Ascending aorta (tissue), 2 donors: ENCODE measurements at regions not wholly inside any gene's neighbourhood (a gene's known extent, or its start where the extent isn't known, plus 50 kb on each side); places are given as distances from the start of the nearest gene placed in this dataset.

ENCODE experiments used
- DNase-seq, 2 donors: peaks; one replicate each; pipeline ENCODE4 v3.0.0-alpha.2; 2019; ENCODE audit warnings: low spot score in 2 of 2
- H3K27ac ChIP-seq, 2 donors: fragments of 200-600 bp; sonication (generic); one replicate each; pipeline ENCODE4 v1.5.1; 2016 to 2017; ENCODE audit warnings: mild to moderate bottlenecking in 1 of 2
- H3K27me3 ChIP-seq: fragments of 200-600 bp; sonication (generic); one replicate; pipeline ENCODE4 v1.5.1; 2017
- H3K36me3 ChIP-seq, 2 donors: fragments of 200-600 bp; sonication (generic); one replicate each; pipeline ENCODE4 v1.5.1; 2016
- H3K4me1 ChIP-seq, 2 donors: fragments of 200-600 bp; sonication (generic); one replicate each; pipeline ENCODE4 v1.5.1; 2016 to 2017; ENCODE audit warnings: mild to moderate bottlenecking in 1 of 2
- H3K4me3 ChIP-seq, 2 donors: fragments of 200-600 bp; sonication (generic); one replicate each; pipeline ENCODE4 v1.5.1; 2016 to 2017; ENCODE audit warnings: mild to moderate bottlenecking in 1 of 2
- H3K9me3 ChIP-seq, 2 donors: fragments of 200-600 bp; sonication (generic); one replicate each; pipeline ENCODE4 v1.5.1; 2016
- intact Hi-C: fragments of 100-400 bp; cut with DNase I; formaldehyde crosslinking; loops from one replicate; pipeline ENCODE4 v1.15.1; 2023
- TF ChIP-seq, protein P1 (sequence below), 3 experiments: fragments of 200-600 bp in 2 of 3; fragments of 450-650 bp in 1 of 3; sonication (generic) in 2 of 3; IDR thresholded peaks; one replicate each; pipeline ENCODE4 v1.5.1; 2016 to 2019; ENCODE audit warnings: antibody characterized with exemption in 3 of 3, mild to moderate bottlenecking in 1 of 3, moderate library complexity in 1 of 3

DNA sequence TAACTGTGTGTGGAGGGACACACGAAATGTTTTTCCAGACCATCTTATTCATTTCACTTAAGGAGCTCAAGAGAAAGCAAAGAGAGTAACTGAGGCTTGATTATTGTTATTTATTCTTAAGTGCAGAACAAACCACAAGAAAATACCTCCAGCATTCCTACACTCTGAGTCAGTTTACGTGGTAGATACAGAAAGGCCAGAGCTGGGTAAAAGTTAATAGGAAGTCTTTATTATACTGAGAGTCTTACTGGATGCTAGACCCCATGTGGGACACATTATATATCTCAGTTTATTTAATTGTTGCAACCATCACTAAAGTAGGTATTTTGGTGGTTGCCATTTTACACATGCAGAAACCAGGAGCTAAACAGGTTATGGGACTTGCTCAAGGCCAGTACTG, 261.4 kb upstream of the POU2AF2 start:
- intact Hi-C loops = no loop called here
- Histone ChIP-seq H3K27ac (no peak overlapping the region), H3K4me3 (no peak overlapping the region), H3K9me3 (no peaks in the 10 kb centered on the region), H3K36me3 (no peaks in the 10 kb centered on the region), H3K27me3 (no peaks in the 10 kb centered on the region), H3K4me1 (no peaks in the 10 kb centered on the region)
- TF ChIP-seq, protein P1, sequence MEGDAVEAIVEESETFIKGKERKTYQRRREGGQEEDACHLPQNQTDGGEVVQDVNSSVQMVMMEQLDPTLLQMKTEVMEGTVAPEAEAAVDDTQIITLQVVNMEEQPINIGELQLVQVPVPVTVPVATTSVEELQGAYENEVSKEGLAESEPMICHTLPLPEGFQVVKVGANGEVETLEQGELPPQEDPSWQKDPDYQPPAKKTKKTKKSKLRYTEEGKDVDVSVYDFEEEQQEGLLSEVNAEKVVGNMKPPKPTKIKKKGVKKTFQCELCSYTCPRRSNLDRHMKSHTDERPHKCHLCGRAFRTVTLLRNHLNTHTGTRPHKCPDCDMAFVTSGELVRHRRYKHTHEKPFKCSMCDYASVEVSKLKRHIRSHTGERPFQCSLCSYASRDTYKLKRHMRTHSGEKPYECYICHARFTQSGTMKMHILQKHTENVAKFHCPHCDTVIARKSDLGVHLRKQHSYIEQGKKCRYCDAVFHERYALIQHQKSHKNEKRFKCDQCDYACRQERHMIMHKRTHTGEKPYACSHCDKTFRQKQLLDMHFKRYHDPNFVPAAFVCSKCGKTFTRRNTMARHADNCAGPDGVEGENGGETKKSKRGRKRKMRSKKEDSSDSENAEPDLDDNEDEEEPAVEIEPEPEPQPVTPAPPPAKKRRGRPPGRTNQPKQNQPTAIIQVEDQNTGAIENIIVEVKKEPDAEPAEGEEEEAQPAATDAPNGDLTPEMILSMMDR (IDR thresholded peaks at IDR 0.05) = no peak
- no peak for DNase-seq

DNA sequence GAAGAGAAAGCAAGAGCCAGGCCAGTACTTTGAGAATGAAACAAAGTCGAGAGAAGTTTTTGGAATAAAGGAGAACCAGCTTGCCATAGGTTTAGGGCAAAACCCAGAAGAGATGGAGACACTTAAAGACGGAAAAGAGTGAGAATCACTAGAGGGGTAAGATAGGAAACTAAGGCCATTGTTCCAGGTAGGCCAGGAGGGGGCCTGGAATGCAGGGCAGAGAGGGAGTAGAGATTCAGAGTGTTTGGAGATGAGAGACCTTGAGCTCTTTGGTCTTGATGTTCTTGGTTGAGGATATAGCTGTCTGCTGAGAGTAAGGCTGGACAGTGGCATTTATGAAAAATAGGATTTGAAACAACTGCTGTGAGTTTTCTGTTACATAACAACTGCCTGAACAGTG, 263.3 kb upstream of the POU2AF2 start:
- Histone ChIP-seq H3K9me3 (no peaks in the 10 kb centered on the region), H3K27me3 (no peaks in the 10 kb centered on the region), H3K36me3 (no peaks in the 10 kb centered on the region), H3K4me1 (no peaks in the 10 kb centered on the region), H3K4me3 (no peak overlapping the region), H3K27ac (no peak overlapping the region)
- TF ChIP-seq, protein P1 (IDR thresholded peaks at IDR 0.05) = no peak
- no peak for DNase-seq
- intact Hi-C loops = no loop called here

DNA sequence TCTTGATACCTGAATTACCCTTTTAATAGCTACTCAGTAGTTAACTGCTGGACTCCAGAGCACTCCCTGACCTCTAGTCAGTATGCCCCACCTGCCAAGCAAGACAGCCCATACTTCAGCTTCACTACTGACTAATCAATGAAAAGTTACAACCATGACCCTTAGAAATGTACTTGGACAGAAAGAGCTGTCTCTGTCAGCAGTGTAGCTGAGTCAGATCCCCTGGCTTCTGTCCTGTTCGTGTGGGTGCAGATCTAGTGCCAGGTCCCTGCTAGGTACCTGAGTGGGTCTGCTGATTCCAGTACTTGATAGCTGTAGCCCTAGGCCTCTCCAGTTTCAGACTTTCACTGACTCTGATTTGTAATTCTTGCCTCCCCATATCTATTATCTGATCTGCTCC, 265.8 kb upstream of the POU2AF2 start:
- intact Hi-C loops = no loop called here
- Histone ChIP-seq H3K36me3 (no peaks in the 10 kb centered on the region), H3K4me1 (no peaks in the 10 kb centered on the region), H3K27ac (no peak overlapping the region), H3K4me3 (no peak overlapping the region), H3K27me3 (no peaks in the 10 kb centered on the region), H3K9me3 (no peaks in the 10 kb centered on the region)
- no peak for DNase-seq
- TF ChIP-seq, protein P1 (IDR thresholded peaks at IDR 0.05) = no peak

DNA sequence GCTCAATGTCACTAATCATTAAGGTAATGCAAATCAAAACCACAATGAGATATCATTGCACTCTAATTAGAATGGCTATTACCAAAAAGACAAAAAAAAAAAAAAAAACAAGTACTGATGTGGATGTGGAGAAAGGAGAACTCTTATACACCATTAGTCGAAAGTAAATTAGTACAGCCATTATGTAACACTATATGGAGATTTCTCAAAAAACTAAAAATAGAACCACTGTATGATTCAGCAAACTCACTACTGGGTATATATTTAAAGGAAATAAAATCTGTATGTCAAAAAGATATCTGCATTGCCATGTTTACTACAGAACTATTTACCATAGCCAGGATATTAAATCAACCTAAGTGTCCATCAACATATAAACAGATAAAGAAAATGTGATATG, 265.4 kb upstream of the ARHGAP20 start:
- intact Hi-C loops = no loop called here
- H3K27me3 ChIP-seq = no peaks in the 10 kb centered on the region
- TF ChIP-seq, protein P1 (IDR thresholded peaks at IDR 0.05) = no peak
- no peak for DNase-seq
- no peaks in the 10 kb centered on the region for H3K36me3 ChIP-seq
- no peak overlapping the region for H3K4me3 ChIP-seq
- H3K9me3 ChIP-seq = no peaks in the 10 kb centered on the region
- no peaks in the 10 kb centered on the region for H3K4me1 ChIP-seq
- no peak overlapping the region for H3K27ac ChIP-seq

DNA sequence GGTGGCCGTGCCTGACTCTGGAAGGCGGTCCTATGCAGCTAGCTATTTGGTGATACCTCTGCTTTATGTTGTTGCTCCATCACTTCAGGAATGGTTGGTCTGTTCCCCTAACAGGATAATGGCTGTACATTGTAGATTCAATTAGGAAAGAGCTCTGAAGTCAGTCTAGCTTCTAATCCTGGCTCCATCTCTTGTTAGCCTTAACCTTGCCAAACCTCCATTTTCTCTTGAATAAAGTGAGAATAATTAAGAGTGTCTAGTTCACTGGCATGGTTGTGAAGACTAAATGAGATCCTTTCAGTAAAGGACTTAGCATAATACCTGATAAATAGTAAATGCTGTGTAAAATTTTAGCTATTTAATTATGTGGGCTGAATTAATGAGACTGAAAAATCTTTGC, 262.5 kb upstream of the ARHGAP20 start:
- Histone ChIP-seq H3K4me3 (no peak overlapping the region), H3K27ac (no peak overlapping the region), H3K36me3 (no peaks in the 10 kb centered on the region), H3K9me3 (no peaks in the 10 kb centered on the region), H3K27me3 (no peaks in the 10 kb centered on the region), H3K4me1 (no peaks in the 10 kb centered on the region)
- intact Hi-C loops = no loop called here
- no peak for DNase-seq
- TF ChIP-seq, protein P1 (IDR thresholded peaks at IDR 0.05) = no peak

DNA sequence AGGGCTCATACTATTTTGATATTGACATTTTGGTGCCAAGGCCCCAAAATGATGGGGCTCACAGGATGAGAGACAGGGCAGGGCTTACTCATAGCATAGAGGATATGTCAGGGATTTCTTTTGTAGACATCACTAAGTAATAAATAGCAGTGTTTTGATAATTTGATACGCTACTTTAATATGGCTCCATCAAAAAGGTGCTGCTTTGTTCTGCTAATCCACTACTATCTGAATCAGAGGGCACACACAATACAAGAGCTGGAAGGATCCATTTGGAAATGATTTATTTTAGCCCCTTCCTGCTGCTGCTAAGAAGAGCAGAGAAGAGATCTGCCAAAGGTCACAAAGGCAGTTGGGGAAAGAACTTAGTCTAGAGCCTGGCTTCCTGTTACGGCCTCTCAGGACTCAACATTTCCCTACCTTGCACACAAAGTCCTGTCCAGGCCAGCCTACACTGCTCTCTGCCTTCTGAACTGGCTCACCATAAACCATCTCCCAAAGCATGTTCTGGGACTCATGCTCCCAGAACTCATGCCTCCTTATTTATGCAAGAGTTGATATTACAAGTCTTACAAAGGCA, 261.3 kb upstream of the ARHGAP20 start:
- TF ChIP-seq, protein P1 (IDR thresholded peaks at IDR 0.05) = no peak
- H3K4me3 ChIP-seq = no peak overlapping the region
- intact Hi-C loops = no loop called here
- no peaks in the 10 kb centered on the region for H3K36me3 ChIP-seq
- H3K4me1 ChIP-seq = no peaks in the 10 kb centered on the region
- H3K27ac ChIP-seq = no peak overlapping the region
- no peaks in the 10 kb centered on the region for H3K9me3 ChIP-seq
- no peak for DNase-seq
- H3K27me3 ChIP-seq = no peaks in the 10 kb centered on the region
